ENCODE measurements at regions not wholly inside any gene's neighbourhood (a gene's known extent, or its start where the extent isn't known, plus 50 kb on each side); places are given as distances from the start of the nearest gene placed in this dataset.

- no peak for DNase-seq
- TF ChIP-seq, protein P1, sequence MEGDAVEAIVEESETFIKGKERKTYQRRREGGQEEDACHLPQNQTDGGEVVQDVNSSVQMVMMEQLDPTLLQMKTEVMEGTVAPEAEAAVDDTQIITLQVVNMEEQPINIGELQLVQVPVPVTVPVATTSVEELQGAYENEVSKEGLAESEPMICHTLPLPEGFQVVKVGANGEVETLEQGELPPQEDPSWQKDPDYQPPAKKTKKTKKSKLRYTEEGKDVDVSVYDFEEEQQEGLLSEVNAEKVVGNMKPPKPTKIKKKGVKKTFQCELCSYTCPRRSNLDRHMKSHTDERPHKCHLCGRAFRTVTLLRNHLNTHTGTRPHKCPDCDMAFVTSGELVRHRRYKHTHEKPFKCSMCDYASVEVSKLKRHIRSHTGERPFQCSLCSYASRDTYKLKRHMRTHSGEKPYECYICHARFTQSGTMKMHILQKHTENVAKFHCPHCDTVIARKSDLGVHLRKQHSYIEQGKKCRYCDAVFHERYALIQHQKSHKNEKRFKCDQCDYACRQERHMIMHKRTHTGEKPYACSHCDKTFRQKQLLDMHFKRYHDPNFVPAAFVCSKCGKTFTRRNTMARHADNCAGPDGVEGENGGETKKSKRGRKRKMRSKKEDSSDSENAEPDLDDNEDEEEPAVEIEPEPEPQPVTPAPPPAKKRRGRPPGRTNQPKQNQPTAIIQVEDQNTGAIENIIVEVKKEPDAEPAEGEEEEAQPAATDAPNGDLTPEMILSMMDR (IDR thresholded peaks at IDR 0.05; ENCODE audit: low read depth, low read length): no peak
- no peak overlapping the region for H3K4me3 ChIP-seq (ENCODE audit: low read depth, low read length)
- no peak overlapping the region for H3K27ac ChIP-seq
- H3K9me3 ChIP-seq (ENCODE audit: severe bottlenecking): no peaks in the 10 kb centered on the region
- no peaks in the 10 kb centered on the region for H3K27me3 ChIP-seq (ENCODE audit: insufficient read depth, low read depth, severe bottlenecking)
- no peaks in the 10 kb centered on the region for H3K36me3 ChIP-seq
Measured at GRCh38 chr3:162760789-162761188, 1264.2 kb downstream of the OTOL1 start.

- TF ChIP-seq, protein P1 (IDR thresholded peaks at IDR 0.05; ENCODE audit: low read depth, low read length): no peak
- no peak for DNase-seq
- Histone ChIP-seq H3K4me3 (ENCODE audit: low read depth, low read length) (no peak overlapping the region), H3K36me3 (no peaks in the 10 kb centered on the region), H3K27ac (no peak overlapping the region), H3K9me3 (ENCODE audit: severe bottlenecking) (no peaks in the 10 kb centered on the region), H3K27me3 (ENCODE audit: insufficient read depth, low read depth, severe bottlenecking) (no peaks in the 10 kb centered on the region)
Measured at GRCh38 chr3:162764051-162764807, 1267.6 kb downstream of the OTOL1 start.

DNA sequence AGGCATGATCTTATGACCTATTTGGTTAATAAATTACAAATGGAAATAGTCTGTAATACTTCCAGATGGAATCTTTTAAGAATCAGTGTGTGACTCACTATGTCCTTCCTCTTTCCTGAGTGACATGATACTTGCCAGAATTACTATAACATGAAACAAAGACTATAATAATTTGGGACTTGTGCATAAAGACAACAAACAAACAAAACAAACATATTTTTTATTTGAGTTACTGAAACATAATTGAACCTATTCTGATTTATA is 1268.1 kb downstream of the OTOL1 start:
- TF ChIP-seq, protein P1 (IDR thresholded peaks at IDR 0.05; ENCODE audit: low read depth, low read length): no peak
- H3K27ac ChIP-seq: no peak overlapping the region
- H3K27me3 ChIP-seq (ENCODE audit: insufficient read depth, low read depth, severe bottlenecking): no peaks in the 10 kb centered on the region
- DNase-seq: no peak
- H3K36me3 ChIP-seq: no peaks in the 10 kb centered on the region
- H3K9me3 ChIP-seq (ENCODE audit: severe bottlenecking): no peaks in the 10 kb centered on the region
- no peak overlapping the region for H3K4me3 ChIP-seq (ENCODE audit: low read depth, low read length)

DNA sequence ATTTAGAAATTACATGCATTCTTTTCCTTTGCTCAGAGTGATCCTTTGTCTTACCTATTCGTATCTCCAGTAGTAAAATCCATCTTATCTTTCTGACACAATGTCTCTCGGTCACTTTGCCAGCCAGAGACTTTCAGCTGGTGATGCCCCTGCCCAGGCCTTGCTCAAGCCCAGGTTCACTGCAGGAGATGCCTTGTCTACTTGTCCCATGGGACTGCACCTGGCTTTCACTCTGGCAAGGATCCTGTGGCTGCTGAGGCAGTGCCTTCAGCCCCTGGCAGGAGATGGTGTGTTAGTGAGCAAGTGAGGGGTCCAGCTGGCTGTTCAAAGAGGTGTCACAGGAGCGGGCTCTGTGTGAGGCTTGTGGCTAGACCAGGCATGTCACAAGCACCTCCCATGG is 1268.9 kb downstream of the OTOL1 start:
- H3K27me3 ChIP-seq (ENCODE audit: insufficient read depth, low read depth, severe bottlenecking): no peaks in the 10 kb centered on the region
- TF ChIP-seq, protein P1 (IDR thresholded peaks at IDR 0.05; ENCODE audit: low read depth, low read length): no peak
- no peak for DNase-seq
- H3K27ac ChIP-seq: no peak overlapping the region
- no peaks in the 10 kb centered on the region for H3K36me3 ChIP-seq
- no peaks in the 10 kb centered on the region for H3K9me3 ChIP-seq (ENCODE audit: severe bottlenecking)
- no peak overlapping the region for H3K4me3 ChIP-seq (ENCODE audit: low read depth, low read length)

DNA sequence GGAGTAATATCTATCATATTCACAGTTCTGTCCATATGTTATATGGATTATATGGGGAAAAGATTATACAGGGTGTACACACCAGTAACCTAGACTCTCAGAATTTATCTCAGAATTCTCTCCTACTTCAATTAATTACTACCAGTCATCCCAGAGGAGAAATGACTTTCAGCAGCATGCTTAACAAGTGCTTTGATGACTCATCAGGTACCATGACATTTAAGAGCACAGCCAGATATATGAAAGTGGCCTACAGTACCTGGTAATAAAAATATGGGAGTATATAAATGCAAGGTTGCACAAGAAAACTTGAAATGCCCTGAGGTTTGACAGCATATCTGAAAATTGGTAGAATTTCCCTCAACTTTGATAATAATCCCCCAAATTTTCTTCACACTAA is 1273.0 kb downstream of the OTOL1 start:
- no peak overlapping the region for H3K4me3 ChIP-seq (ENCODE audit: low read depth, low read length)
- no peak overlapping the region for H3K27ac ChIP-seq
- H3K9me3 ChIP-seq (ENCODE audit: severe bottlenecking): no peaks in the 10 kb centered on the region
- H3K27me3 ChIP-seq (ENCODE audit: insufficient read depth, low read depth, severe bottlenecking): no peaks in the 10 kb centered on the region
- DNase-seq: no peak
- TF ChIP-seq, protein P1 (IDR thresholded peaks at IDR 0.05; ENCODE audit: low read depth, low read length): no peak
- no peaks in the 10 kb centered on the region for H3K36me3 ChIP-seq

DNA sequence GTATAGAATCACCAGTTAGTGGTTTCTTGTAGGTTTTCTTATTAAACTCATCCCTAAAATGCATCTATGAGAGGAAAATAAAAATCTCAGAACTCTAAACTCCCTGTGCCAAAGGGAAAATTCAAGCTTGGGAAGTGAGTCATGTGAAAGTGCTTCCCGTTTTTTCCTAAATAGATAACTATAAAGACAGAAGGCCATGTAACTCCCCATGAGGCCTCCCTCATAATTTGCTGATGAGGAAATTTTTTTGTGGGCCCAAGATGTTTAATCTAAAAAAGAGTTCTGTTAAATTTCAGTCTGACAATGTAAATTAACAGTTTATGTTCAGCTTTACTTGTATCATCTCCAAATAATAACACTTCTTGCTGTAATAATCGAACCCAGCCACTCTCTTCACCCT is 1273.9 kb downstream of the OTOL1 start:
- Histone ChIP-seq H3K36me3 (no peaks in the 10 kb centered on the region), H3K27ac (no peak overlapping the region), H3K27me3 (ENCODE audit: insufficient read depth, low read depth, severe bottlenecking) (no peaks in the 10 kb centered on the region), H3K4me3 (ENCODE audit: low read depth, low read length) (no peak overlapping the region), H3K9me3 (ENCODE audit: severe bottlenecking) (no peaks in the 10 kb centered on the region)
- no peak for DNase-seq
- TF ChIP-seq, protein P1 (IDR thresholded peaks at IDR 0.05; ENCODE audit: low read depth, low read length): no peak
